ENCODE measurements at regions not wholly inside any gene's neighbourhood (a gene's known extent, or its start where the extent isn't known, plus 50 kb on each side); places are given as distances from the start of the nearest gene placed in this dataset.
"Not testable (repeated sequence)": the region's sequence is repeated elsewhere in the genome, so short reads cannot be mapped to it uniquely, and the experiment has no call there.

DNA sequence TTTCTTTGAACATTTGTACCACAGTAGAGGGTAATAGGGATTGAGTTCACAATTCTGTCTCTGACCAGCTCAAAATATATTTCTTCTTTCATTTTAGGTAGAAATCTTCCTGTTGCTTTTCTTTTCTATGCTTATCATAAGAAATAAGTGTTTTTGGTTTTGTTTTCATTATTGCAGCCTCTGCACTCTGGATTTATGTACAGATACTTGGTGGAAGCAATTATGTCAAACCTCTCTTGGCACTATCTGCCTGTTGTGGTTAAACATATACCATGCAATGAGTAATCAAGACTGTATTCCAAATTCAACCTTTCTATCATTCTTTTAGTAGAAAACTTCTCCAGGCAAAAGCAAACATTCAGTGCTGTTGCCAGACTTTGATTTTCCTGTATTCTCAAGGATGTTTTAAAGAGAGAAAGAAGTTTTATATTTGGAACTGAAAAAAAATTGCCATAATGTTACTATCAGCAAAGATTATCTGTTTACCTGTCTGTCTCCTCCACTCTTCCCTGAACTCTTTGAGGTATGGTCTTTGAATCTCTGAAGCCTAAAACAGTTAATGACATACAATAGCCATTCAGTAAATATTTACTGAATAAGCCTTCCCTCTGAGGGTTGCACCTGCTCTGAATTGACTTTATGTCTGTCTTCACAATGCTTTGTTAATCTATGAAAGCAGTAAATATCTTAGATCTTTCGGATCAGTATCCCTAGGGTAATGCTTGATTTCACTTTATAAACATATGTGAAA is 612.5 kb upstream of the PRR20A start:
- Histone ChIP-seq H3K4me1 (no peaks in the 10 kb centered on the region), H3K27me3 (no peaks in the 10 kb centered on the region), H3K36me3 (no peaks in the 10 kb centered on the region), H3K4me3 (replicated peaks in 1 of 3) (no peak overlapping the region), H3K9me3 (no peaks in the 10 kb centered on the region), H3K27ac (no peak overlapping the region)
- TF ChIP-seq, protein P1, sequence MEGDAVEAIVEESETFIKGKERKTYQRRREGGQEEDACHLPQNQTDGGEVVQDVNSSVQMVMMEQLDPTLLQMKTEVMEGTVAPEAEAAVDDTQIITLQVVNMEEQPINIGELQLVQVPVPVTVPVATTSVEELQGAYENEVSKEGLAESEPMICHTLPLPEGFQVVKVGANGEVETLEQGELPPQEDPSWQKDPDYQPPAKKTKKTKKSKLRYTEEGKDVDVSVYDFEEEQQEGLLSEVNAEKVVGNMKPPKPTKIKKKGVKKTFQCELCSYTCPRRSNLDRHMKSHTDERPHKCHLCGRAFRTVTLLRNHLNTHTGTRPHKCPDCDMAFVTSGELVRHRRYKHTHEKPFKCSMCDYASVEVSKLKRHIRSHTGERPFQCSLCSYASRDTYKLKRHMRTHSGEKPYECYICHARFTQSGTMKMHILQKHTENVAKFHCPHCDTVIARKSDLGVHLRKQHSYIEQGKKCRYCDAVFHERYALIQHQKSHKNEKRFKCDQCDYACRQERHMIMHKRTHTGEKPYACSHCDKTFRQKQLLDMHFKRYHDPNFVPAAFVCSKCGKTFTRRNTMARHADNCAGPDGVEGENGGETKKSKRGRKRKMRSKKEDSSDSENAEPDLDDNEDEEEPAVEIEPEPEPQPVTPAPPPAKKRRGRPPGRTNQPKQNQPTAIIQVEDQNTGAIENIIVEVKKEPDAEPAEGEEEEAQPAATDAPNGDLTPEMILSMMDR (IDR thresholded peaks at IDR 0.05): no peak
- TF ChIP-seq POLR2A (IDR thresholded peaks at IDR 0.05): no peak
- no peak for DNase-seq
- WGBS, 2 donors: 16 to 26% methylated on average over 1 of the region's 1 CpG
- intact Hi-C loops (cut with DNase I): no loop called here

DNA sequence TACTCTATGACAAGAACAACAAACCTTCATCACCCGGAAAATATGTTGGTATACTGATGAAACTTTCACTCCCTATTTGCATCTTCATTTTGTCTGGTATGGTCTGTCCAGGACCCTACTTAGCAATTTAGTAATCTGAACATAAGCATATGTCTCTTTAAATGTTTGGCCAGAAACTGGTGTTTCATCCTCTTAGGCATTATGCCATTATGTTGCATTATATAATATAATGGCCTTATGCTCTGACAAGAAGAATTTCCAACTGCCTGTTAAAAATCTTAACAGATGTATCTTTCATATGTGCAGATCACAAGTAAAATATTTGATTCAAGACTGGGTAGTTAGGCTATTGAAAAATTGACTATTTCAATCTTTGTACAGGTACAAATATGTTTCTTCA is 610.6 kb upstream of the PRR20A start:
- H3K36me3 ChIP-seq: no peaks in the 10 kb centered on the region
- H3K4me1 ChIP-seq: no peaks in the 10 kb centered on the region
- intact Hi-C loops (cut with DNase I): no loop called here
- no peak for TF ChIP-seq POLR2A (IDR thresholded peaks at IDR 0.05)
- no peaks in the 10 kb centered on the region for H3K9me3 ChIP-seq
- no peak for DNase-seq
- H3K27me3 ChIP-seq: no peaks in the 10 kb centered on the region
- no peak overlapping the region for H3K27ac ChIP-seq
- H3K4me3 ChIP-seq (replicated peaks in 1 of 3): no peak overlapping the region
- 83 to 88% methylated on average over 1 of the region's 1 CpG for WGBS, 2 donors

DNA sequence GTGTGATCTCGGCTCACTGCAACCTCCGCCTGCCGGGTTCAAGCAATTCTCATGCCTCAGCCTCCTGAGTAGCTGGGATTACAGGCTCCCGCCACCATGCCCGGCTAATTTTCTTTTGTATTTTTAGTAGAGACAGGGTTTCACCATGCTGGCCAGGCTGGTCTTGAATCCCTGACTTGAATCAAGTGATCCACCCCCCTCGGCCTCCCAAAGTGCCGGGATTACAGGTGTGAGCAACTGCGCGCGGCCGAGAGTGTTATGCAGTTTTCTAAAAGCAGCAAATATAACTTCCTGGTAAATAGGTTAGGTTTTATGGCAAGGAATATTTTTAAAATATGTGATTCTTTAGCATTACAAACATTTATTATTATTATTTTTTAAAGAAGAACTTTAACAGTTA is 592.8 kb upstream of the PRR20A start:
- 95 to 97% methylated on average over 11 of the region's 11 CpGs for WGBS, 2 donors
- H3K27ac ChIP-seq; intact Hi-C loops (cut with DNase I); H3K9me3 ChIP-seq; H3K27me3 ChIP-seq; H3K4me1 ChIP-seq; H3K4me3 ChIP-seq (replicated peaks in 1 of 3); H3K36me3 ChIP-seq; DNase-seq: not testable (repeated sequence)

DNA sequence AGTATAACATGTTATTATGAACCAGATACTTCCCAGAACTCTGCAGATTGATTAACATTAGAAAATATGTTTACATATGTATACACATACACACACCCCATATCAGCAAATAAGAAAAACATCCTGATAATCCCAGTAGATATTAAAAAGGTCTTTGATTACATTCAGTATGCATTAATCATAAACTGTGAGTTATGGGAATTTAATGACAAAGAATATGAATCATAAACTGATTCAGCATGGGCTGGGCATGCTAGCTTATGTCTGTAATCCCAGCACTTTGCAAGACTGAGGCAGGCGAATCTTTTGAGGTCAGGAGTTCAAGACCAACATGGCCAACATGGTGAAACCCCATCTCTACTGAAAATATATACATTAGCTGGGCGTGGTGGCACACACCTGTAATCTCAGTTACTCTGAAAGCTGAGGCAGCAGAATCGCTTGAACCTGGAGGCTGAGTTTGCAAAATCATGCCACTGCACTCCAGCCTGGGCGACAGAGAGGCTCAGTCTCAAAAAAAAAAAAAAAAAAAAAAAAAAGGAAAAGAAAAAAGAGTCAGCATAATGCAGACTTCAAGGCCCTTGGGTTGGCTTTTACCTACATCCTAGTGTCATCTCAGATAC is 581.9 kb upstream of the PRR20A start:
- H3K9me3 ChIP-seq: no peaks in the 10 kb centered on the region
- TF ChIP-seq, protein P1 (IDR thresholded peaks at IDR 0.05): no peak
- TF ChIP-seq POLR2A (IDR thresholded peaks at IDR 0.05): no peak
- no peak overlapping the region for H3K27ac ChIP-seq
- H3K4me3 ChIP-seq (replicated peaks in 1 of 3): no peak overlapping the region
- intact Hi-C loops (cut with DNase I): no loop called here
- no peaks in the 10 kb centered on the region for H3K36me3 ChIP-seq
- WGBS, 2 donors: 81 to 89% methylated on average over 4 of the region's 4 CpGs
- DNase-seq: no peak
- no peaks in the 10 kb centered on the region for H3K27me3 ChIP-seq
- H3K4me1 ChIP-seq: no peaks in the 10 kb centered on the region

DNA sequence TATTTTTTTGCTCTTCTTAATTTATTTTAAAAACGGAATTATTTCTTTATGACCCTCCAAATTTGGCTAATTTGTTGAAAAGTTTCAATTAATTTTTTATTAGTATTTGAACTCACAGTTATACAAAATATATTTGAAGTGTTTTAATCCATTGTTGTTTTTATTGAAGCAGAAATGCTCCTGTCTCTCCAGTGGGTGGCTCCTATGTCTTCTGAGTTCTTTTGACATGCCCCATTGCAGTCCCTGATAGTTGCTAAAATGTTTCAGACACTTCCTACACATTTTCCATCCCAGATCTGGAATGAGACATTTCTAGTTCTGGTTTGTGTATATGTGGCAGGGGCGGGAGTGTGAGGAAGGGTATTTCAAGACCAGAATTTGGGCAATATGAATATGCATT is 579.4 kb upstream of the PRR20A start:
- Histone ChIP-seq H3K27me3 (no peaks in the 10 kb centered on the region), H3K4me1 (no peaks in the 10 kb centered on the region), H3K9me3 (no peaks in the 10 kb centered on the region), H3K27ac (no peak overlapping the region), H3K36me3 (no peaks in the 10 kb centered on the region), H3K4me3 (replicated peaks in 1 of 3) (no peak overlapping the region)
- WGBS, 2 donors: 80 to 81% methylated on average over 2 of the region's 2 CpGs
- TF ChIP-seq, protein P1 (IDR thresholded peaks at IDR 0.05): no peak
- no peak for TF ChIP-seq POLR2A (IDR thresholded peaks at IDR 0.05)
- no peak for DNase-seq
- intact Hi-C loops (cut with DNase I): no loop called here

DNA sequence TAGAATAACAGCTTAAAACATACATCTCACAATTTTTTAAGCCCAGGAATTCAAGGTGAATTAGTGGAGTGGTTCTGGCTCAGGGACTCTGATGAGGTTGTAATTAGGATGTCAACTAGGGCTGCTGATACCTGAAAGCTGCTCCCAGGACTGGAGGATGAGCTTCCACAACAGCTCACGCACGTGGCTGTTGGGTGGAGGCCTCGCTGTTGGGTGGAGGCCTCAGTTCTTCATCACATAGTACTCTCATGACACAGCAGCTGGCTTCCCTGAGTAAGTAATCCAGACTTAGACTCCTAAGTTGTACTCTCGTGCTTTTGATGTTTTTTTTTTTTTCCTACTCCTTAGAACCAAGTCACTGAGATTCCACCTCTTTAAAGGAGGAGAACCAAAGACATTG is 577.1 kb upstream of the PRR20A start:
- H3K4me1 ChIP-seq: no peaks in the 10 kb centered on the region
- DNase-seq: no peak
- TF ChIP-seq POLR2A (IDR thresholded peaks at IDR 0.05): no peak
- TF ChIP-seq, protein P1 (IDR thresholded peaks at IDR 0.05): no peak
- H3K4me3 ChIP-seq (replicated peaks in 1 of 3): no peak overlapping the region
- no peaks in the 10 kb centered on the region for H3K36me3 ChIP-seq
- H3K9me3 ChIP-seq: no peaks in the 10 kb centered on the region
- H3K27ac ChIP-seq: no peak overlapping the region
- intact Hi-C loops (cut with DNase I): no loop called here
- H3K27me3 ChIP-seq: no peaks in the 10 kb centered on the region
- WGBS, 2 donors: 69 to 72% methylated on average over 4 of the region's 4 CpGs

All from thyroid gland (tissue), 4 donors.